GM21367 (cell line): ENCODE measurements at regions not wholly inside any gene's neighbourhood (a gene's known extent, or its start where the extent isn't known, plus 50 kb on each side); places are given as distances from the start of the nearest gene placed in this dataset.

Source experiments
- ATAC-seq: cut with Tn5 transposase; IDR thresholded peaks from one replicate; pipeline ENCODE4 v1.9.1; 2021; ENCODE audit not compliant: unreplicated experiment

- ATAC-seq, result no peak
Observed at GRCh38 chr10:78716043-78716660, 352.6 kb upstream of the ZMIZ1 start.

GRCh38 chr10:78717200-78717599, 351.6 kb upstream of the ZMIZ1 start:
- ATAC-seq, result no peak

- ATAC-seq, result no peak
Observed at GRCh38 chr10:78718032-78718572, 350.7 kb upstream of the ZMIZ1 start.

- ATAC-seq, result no peak
Observed at GRCh38 chr10:78719276-78719675, 349.5 kb upstream of the ZMIZ1 start.

GRCh38 chr10:78720091-78720490, 348.7 kb upstream of the ZMIZ1 start:
- no peak for ATAC-seq

- no peak for ATAC-seq
Observed at GRCh38 chr10:78721231-78721630, 347.5 kb upstream of the ZMIZ1 start.

GRCh38 chr10:78724846-78725245, 343.9 kb upstream of the ZMIZ1 start:
- no peak for ATAC-seq

- no peak for ATAC-seq
Observed at GRCh38 chr10:78726171-78726570, 342.6 kb upstream of the ZMIZ1 start.

GRCh38 chr10:78727251-78727650, 341.5 kb upstream of the ZMIZ1 start:
- ATAC-seq, result no peak

- no peak for ATAC-seq
Observed at GRCh38 chr10:78727728-78728127, 341.0 kb upstream of the ZMIZ1 start.

GRCh38 chr10:78728176-78728575, 340.6 kb upstream of the ZMIZ1 start:
- ATAC-seq, result no peak

GRCh38 chr10:78729366-78729765, 339.4 kb upstream of the ZMIZ1 start:
- no peak for ATAC-seq

- ATAC-seq, result no peak
Observed at GRCh38 chr10:78729800-78730199, 339.0 kb upstream of the ZMIZ1 start.

- ATAC-seq, result no peak
Observed at GRCh38 chr10:78730754-78731153, 338.0 kb upstream of the ZMIZ1 start.

GRCh38 chr10:78731675-78732074, 337.1 kb upstream of the ZMIZ1 start:
- no peak for ATAC-seq

- ATAC-seq, result no peak
Observed at GRCh38 chr10:78732381-78732780, 336.4 kb upstream of the ZMIZ1 start.

- no peak for ATAC-seq
Observed at GRCh38 chr10:78736926-78737630, 331.7 kb upstream of the ZMIZ1 start.

- no peak for ATAC-seq
Observed at GRCh38 chr10:78737883-78738856, 330.6 kb upstream of the ZMIZ1 start.

- no peak for ATAC-seq
Observed at GRCh38 chr10:78738861-78739260, 329.9 kb upstream of the ZMIZ1 start.

- ATAC-seq, result no peak
Observed at GRCh38 chr10:78739444-78740053, 329.2 kb upstream of the ZMIZ1 start.
